ENCODE measurements at regions not wholly inside any gene's neighbourhood (a gene's known extent, or its start where the extent isn't known, plus 50 kb on each side); places are given as distances from the start of the nearest gene placed in this dataset.
A peak's percentile ranks its signal among the peaks of the same experiment; 100 is the strongest.

GRCh38 chr11:129722529-129722928 is 93.1 kb upstream of the TMEM45B start:
- H3K4me3 ChIP-seq (replicated peaks in 1 of 2; ENCODE audit: low read depth in 2 of 2, low read length in 2 of 2): no peak overlapping the region
- TF ChIP-seq, protein P1, sequence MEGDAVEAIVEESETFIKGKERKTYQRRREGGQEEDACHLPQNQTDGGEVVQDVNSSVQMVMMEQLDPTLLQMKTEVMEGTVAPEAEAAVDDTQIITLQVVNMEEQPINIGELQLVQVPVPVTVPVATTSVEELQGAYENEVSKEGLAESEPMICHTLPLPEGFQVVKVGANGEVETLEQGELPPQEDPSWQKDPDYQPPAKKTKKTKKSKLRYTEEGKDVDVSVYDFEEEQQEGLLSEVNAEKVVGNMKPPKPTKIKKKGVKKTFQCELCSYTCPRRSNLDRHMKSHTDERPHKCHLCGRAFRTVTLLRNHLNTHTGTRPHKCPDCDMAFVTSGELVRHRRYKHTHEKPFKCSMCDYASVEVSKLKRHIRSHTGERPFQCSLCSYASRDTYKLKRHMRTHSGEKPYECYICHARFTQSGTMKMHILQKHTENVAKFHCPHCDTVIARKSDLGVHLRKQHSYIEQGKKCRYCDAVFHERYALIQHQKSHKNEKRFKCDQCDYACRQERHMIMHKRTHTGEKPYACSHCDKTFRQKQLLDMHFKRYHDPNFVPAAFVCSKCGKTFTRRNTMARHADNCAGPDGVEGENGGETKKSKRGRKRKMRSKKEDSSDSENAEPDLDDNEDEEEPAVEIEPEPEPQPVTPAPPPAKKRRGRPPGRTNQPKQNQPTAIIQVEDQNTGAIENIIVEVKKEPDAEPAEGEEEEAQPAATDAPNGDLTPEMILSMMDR (IDR thresholded peaks at IDR 0.05; ENCODE audit: low read depth, low read length): no peak
- DNase-seq (ENCODE audit: low read depth in 2 of 2): no peak

DNA sequence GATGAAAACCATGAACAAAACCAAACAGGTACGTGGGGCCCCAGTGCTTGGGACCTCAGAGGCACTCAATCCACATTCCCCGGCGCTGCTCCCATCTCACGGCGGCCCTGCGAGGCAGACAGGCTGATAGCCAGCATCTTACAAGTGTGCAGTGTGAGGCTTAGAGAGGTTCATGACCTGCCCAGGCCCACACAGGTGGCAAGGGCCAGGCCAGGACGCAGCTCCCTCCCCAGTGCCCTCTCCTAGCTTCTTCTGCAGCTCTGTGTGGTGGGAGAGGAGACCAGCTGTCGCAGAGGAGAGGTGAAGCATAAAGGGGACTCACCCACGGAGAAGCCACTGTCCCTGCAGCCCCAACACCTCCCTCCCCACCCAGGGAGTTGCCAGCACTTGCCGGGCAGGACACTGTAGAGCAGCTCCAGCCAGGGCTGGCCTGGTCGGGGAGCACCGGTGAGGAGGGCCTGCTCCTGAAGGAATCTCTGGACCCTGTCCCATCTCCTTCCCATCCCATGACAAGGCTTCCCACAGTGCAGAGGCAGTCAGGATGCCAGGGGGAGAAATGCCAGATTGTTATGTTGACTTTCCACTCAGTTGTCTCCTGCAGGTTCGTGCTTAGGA is 92.4 kb upstream of the TMEM45B start:
- TF ChIP-seq, protein P1 (IDR thresholded peaks at IDR 0.05; ENCODE audit: low read depth, low read length): no peak
- no peak for DNase-seq (ENCODE audit: low read depth in 2 of 2)
- H3K4me3 ChIP-seq (replicated peaks in 1 of 2; ENCODE audit: low read depth in 2 of 2, low read length in 2 of 2): no peak overlapping the region

DNA sequence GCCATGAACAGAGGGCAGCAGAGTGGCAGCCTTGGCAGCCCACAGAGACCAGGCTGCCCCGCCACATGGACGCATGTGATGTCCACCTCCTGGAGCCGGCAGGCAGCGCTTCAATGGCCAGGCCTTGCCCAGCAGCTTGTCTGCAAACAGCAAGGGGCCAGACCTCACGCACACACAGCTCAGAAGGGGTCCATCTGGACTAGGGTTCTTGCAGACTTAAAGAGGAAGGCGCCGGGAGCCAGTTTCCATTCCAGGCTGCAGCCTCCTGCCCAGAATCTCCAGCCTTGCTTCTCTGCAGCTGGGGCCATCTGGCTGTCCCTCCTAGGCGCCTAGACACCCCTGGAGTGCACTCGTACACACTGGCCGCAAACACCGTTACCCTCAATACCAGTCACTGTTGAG is 91.9 kb upstream of the TMEM45B start:
- TF ChIP-seq, protein P1 (IDR thresholded peaks at IDR 0.05; ENCODE audit: low read depth, low read length): no peak
- no peak overlapping the region for H3K4me3 ChIP-seq (replicated peaks in 1 of 2; ENCODE audit: low read depth in 2 of 2, low read length in 2 of 2)
- DNase-seq (ENCODE audit: low read depth in 2 of 2): no peak

- H3K4me3 ChIP-seq (replicated peaks in 1 of 2; ENCODE audit: low read depth in 2 of 2, low read length in 2 of 2): no peak overlapping the region
- DNase-seq (ENCODE audit: low read depth in 2 of 2): peak in 1 of 2 donors; percentile 33
- TF ChIP-seq, protein P1 (IDR thresholded peaks at IDR 0.05; ENCODE audit: low read depth, low read length): no peak
Observed at GRCh38 chr11:129724866-129725265, 90.8 kb upstream of the TMEM45B start.

GRCh38 chr11:129726179-129726578 is 89.5 kb upstream of the TMEM45B start:
- DNase-seq (ENCODE audit: low read depth in 2 of 2): no peak
- TF ChIP-seq, protein P1 (IDR thresholded peaks at IDR 0.05; ENCODE audit: low read depth, low read length): no peak
- no peak overlapping the region for H3K4me3 ChIP-seq (replicated peaks in 1 of 2; ENCODE audit: low read depth in 2 of 2, low read length in 2 of 2)

DNA sequence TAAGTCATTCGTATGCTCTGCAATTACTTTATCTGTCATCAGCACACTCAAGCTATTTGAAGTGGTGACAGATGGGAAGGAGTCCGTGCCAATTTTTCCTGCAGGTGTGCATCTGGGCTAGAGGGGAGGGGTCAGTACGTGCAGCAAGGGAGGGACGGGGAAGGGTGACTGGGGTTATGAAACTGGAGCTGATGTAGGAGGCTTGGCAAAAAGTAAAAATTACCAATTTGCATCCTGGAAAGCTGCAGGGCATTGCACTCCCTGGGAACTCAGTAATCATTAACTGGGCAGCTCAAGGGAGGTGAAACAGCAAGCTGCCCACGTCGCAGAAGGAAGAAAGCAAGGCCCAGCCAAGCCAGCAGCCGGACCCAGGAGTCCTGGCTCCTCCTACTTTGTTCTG is 87.1 kb upstream of the TMEM45B start:
- H3K4me3 ChIP-seq (replicated peaks in 1 of 2; ENCODE audit: low read depth in 2 of 2, low read length in 2 of 2): no peak overlapping the region
- DNase-seq (ENCODE audit: low read depth in 2 of 2): no peak
- TF ChIP-seq, protein P1 (IDR thresholded peaks at IDR 0.05; ENCODE audit: low read depth, low read length): no peak

GRCh38 chr11:129729216-129729615 is 86.4 kb upstream of the TMEM45B start:
- no peak overlapping the region for H3K4me3 ChIP-seq (replicated peaks in 1 of 2; ENCODE audit: low read depth in 2 of 2, low read length in 2 of 2)
- DNase-seq (ENCODE audit: low read depth in 2 of 2): no peak
- TF ChIP-seq, protein P1 (IDR thresholded peaks at IDR 0.05; ENCODE audit: low read depth, low read length): no peak
